A673 (cell line): ENCODE measurements at regions not wholly inside any gene's neighbourhood (a gene's known extent, or its start where the extent isn't known, plus 50 kb on each side); places are given as distances from the start of the nearest gene placed in this dataset.

Experiments
- BruUV-seq: library from RNA; stranded (reverse); fragments of 400-500 nt; replicated peaks from 2 replicates; lab custom pipeline; 2021; lab: Mats Ljungman, UMichigan
- CTCF ChIA-PET: fragments of 300-600 bp; sonication (Branson Sonifier 250); formaldehyde crosslinking; loops from one replicate; lab custom pipeline; 2022; ENCODE audit warnings: antibody characterized with exemption; lab: Charles Lee
- POLR2A ChIA-PET: fragments of 300-600 bp; sonication (Branson Sonifier 250); formaldehyde crosslinking; loops from one replicate; lab custom pipeline; 2022; ENCODE audit warnings: antibody characterized with exemption; ENCODE audit not compliant: low non-redundant PET; lab: Charles Lee
- DNase-seq: peaks from one replicate; pipeline ENCODE4 v3.0.0-alpha.2; 2015; ENCODE audit warnings: low spot score
- H3K27ac ChIP-seq: fragments of 200-600 bp; sonication (generic); 2 replicates; pipeline ENCODE4 v1.5.1; 2016; ENCODE audit warnings: mixed run types, low read depth, mild to moderate bottlenecking, mixed read lengths, antibody characterized with exemption, low read length; ENCODE audit not compliant: poor library complexity, severe bottlenecking
- H3K27me3 ChIP-seq: fragments of 200-600 bp; sonication (generic); replicated peaks from 2 replicates; pipeline ENCODE4 v1.6.1; 2017; ENCODE audit warnings: mixed run types, low read depth, mild to moderate bottlenecking, mixed read lengths, antibody characterized with exemption, low read length; ENCODE audit not compliant: insufficient read depth, poor library complexity
- H3K36me3 ChIP-seq: fragments of 200-600 bp; sonication (generic); 2 replicates; pipeline ENCODE4 v1.6.1; 2016; ENCODE audit warnings: mixed run types, mild to moderate bottlenecking, mixed read lengths, antibody characterized with exemption, low read length; ENCODE audit not compliant: insufficient read depth, poor library complexity, severe bottlenecking
- H3K4me1 ChIP-seq: fragments of 200-600 bp; sonication (generic); 2 replicates; pipeline ENCODE4 v1.6.1; 2017; ENCODE audit warnings: mixed run types, mild to moderate bottlenecking, mixed read lengths, antibody characterized with exemption, low read length; ENCODE audit not compliant: insufficient read depth, poor library complexity, severe bottlenecking
- H3K4me3 ChIP-seq: fragments of 200-600 bp; sonication (generic); 2 replicates; pipeline ENCODE4 v1.5.1; 2016; ENCODE audit warnings: low read depth, mixed run types, mild to moderate bottlenecking, mixed read lengths, low read length; ENCODE audit not compliant: poor library complexity, severe bottlenecking
- H3K9me3 ChIP-seq: fragments of 200-600 bp; sonication (generic); 2 replicates; pipeline ENCODE4 v1.6.1; 2016; ENCODE audit warnings: mixed run types, low read depth, mild to moderate bottlenecking, mixed read lengths, antibody characterized with exemption, low read length; ENCODE audit not compliant: poor library complexity, severe bottlenecking
- CTCF ChIP-seq: fragments of 300-800, 200-600 bp; sonication (generic); conservative IDR thresholded peaks from 2 replicates; pipeline ENCODE4 v1.5.1; 2017; ENCODE audit warnings: low read depth, mild to moderate bottlenecking, antibody characterized with exemption, low read length, moderate library complexity, mixed read lengths
- EZH2 ChIP-seq: fragments of 200-600 bp; sonication (generic); IDR thresholded peaks from 2 replicates; pipeline ENCODE4 v1.6.1; 2017; ENCODE audit warnings: borderline replicate concordance, low read depth, mild to moderate bottlenecking, mixed read lengths, antibody characterized with exemption, low read length; ENCODE audit not compliant: poor library complexity, severe bottlenecking
- intact Hi-C: fragments of 100-400 bp; cut with micrococcal nuclease; formaldehyde crosslinking; loops from one replicate; pipeline ENCODE4 v1.10.0; 2022; ENCODE audit not compliant: unreplicated experiment

GRCh38 chr4:26248647-26249046 is 72.2 kb upstream of the RBPJ start:
- BruUV-seq: no TSS peak
- Histone ChIP-seq H3K4me3 (no peak overlapping the region), H3K27me3 (no peaks in the 10 kb centered on the region), H3K27ac (no peak overlapping the region), H3K9me3 (no peaks in the 10 kb centered on the region), H3K4me1 (peaks cover 4% of the 10 kb centered on the region), H3K36me3 (no peaks in the 10 kb centered on the region)
- POLR2A ChIA-PET: no interaction called here
- CTCF ChIA-PET: no interaction called here
- TF ChIP-seq CTCF: no peak
- no peak for TF ChIP-seq EZH2
- peak; percentile 65 for DNase-seq
- intact Hi-C loops: no loop called here

GRCh38 chr4:26252349-26253025 is 68.3 kb upstream of the RBPJ start:
- CTCF ChIA-PET: no interaction called here

GRCh38 chr4:26253968-26254367 is 66.8 kb upstream of the RBPJ start:
- no peaks in the 10 kb centered on the region for H3K9me3 ChIP-seq
- BruUV-seq: no TSS peak
- H3K36me3 ChIP-seq: no peaks in the 10 kb centered on the region
- H3K4me1 ChIP-seq: peaks cover under 1% of the 10 kb centered on the region
- peaks cover 9% of the 10 kb centered on the region for H3K27me3 ChIP-seq
- CTCF ChIA-PET: no interaction called here
- no peak for DNase-seq
- H3K4me3 ChIP-seq: no peak overlapping the region
- no peak overlapping the region for H3K27ac ChIP-seq
- POLR2A ChIA-PET: no interaction called here
- TF ChIP-seq CTCF (no peak), EZH2 (no peak)
- intact Hi-C loops: no loop called here

More at GRCh38 chr4:26252349-26253025, 68.3 kb upstream of the RBPJ start:
- BruUV-seq: no TSS peak
- TF ChIP-seq CTCF (no peak), EZH2 (no peak)
- Histone ChIP-seq H3K4me1 (peaks cover 4% of the 10 kb centered on the region), H3K4me3 (no peak overlapping the region), H3K9me3 (no peaks in the 10 kb centered on the region), H3K36me3 (no peaks in the 10 kb centered on the region), H3K27ac (no peak overlapping the region), H3K27me3 (peaks cover under 1% of the 10 kb centered on the region)
- no peak for DNase-seq
- POLR2A ChIA-PET: no interaction called here
- intact Hi-C loops: no loop called here
